GM23338 (cell line): ENCODE measurements at regions not wholly inside any gene's neighbourhood (a gene's known extent, or its start where the extent isn't known, plus 50 kb on each side); places are given as distances from the start of the nearest gene placed in this dataset.

Experiments
- ATAC-seq: fragments of 200-7000 bp; cut with Tn5 transposase; 3 replicates; pipeline ENCODE4 v1.9.1; 2020
- DNase-seq: peaks from one replicate; pipeline ENCODE4 v3.0.0-alpha.2; 2015; ENCODE audit warnings: low spot score
- H2AFZ ChIP-seq: fragments of 200-600 bp; sonication (generic); 2 replicates; pipeline ENCODE4 v1.8.0; 2016; ENCODE audit warnings: antibody characterized with exemption, mild to moderate bottlenecking, moderate library complexity
- H3F3A ChIP-seq: fragments of 200-600 bp; sonication (generic); replicated peaks from 2 replicates; pipeline ENCODE4 v1.8.0; 2017; ENCODE audit warnings: antibody characterized with exemption, mixed run types, low read depth
- H3K27ac ChIP-seq: fragments of 200-600 bp; sonication (generic); 2 replicates; pipeline ENCODE4 v1.6.1; 2016; ENCODE audit warnings: low read depth
- H3K27me3 ChIP-seq: fragments of 200-600 bp; sonication (generic); 2 replicates; pipeline ENCODE4 v1.8.0; 2016; ENCODE audit warnings: mild to moderate bottlenecking, mixed run types, moderate library complexity; ENCODE audit not compliant: insufficient read depth
- H3K36me3 ChIP-seq: fragments of 200-600 bp; sonication (generic); 2 replicates; pipeline ENCODE4 v1.8.0; 2016; ENCODE audit warnings: mild to moderate bottlenecking; ENCODE audit not compliant: insufficient read depth
- H3K4me1 ChIP-seq: fragments of 200-600 bp; sonication (generic); 2 replicates; pipeline ENCODE4 v1.8.0; 2016; ENCODE audit warnings: mild to moderate bottlenecking, moderate library complexity; ENCODE audit not compliant: insufficient read depth
- H3K4me2 ChIP-seq: fragments of 200-600 bp; sonication (generic); 2 replicates; pipeline ENCODE4 v1.7.1; 2017; ENCODE audit warnings: mixed run types
- H3K4me3 ChIP-seq: fragments of 200-600 bp; sonication (generic); 2 replicates; pipeline ENCODE4 v1.6.1; 2016; ENCODE audit warnings: mixed run types
- H3K79me2 ChIP-seq: fragments of 200-600 bp; sonication (generic); replicated peaks from 2 replicates; pipeline ENCODE4 v1.8.0; 2017; ENCODE audit warnings: mild to moderate bottlenecking; ENCODE audit not compliant: insufficient read depth
- H3K9me2 ChIP-seq: fragments of 200-600 bp; sonication (generic); 2 replicates; pipeline ENCODE4 v1.8.0; 2017; ENCODE audit not compliant: insufficient read depth
- H4K20me1 ChIP-seq: fragments of 200-600 bp; sonication (generic); replicated peaks from 2 replicates; pipeline ENCODE4 v1.8.0; 2017; ENCODE audit warnings: mild to moderate bottlenecking; ENCODE audit not compliant: insufficient read depth
- H3K27ac Mint-ChIP-seq: 2 replicates; pipeline ENCODE4 v1.8.0; 2020; ENCODE audit warnings: inconsistent platforms, mild to moderate bottlenecking, moderate library complexity, mixed read lengths
- H3K27me3 Mint-ChIP-seq: 3 replicates; pipeline ENCODE4 v1.8.0; 2022; ENCODE audit warnings: low read depth, mild to moderate bottlenecking, moderate library complexity, mixed read lengths, inconsistent platforms; ENCODE audit not compliant: insufficient read depth, poor library complexity
- H3K36me3 Mint-ChIP-seq: 3 replicates; pipeline ENCODE4 v1.8.0; 2021; ENCODE audit warnings: low read depth, mild to moderate bottlenecking, inconsistent platforms, moderate library complexity, mixed read lengths
- H3K4me1 Mint-ChIP-seq: 3 replicates; pipeline ENCODE4 v1.8.0; 2020; ENCODE audit warnings: mild to moderate bottlenecking, inconsistent platforms, mixed read lengths
- H3K4me3 Mint-ChIP-seq: 3 replicates; pipeline ENCODE4 v1.8.0; 2021; ENCODE audit warnings: moderate library complexity, mild to moderate bottlenecking, inconsistent platforms, mixed read lengths
- H3K9me3 Mint-ChIP-seq: 3 replicates; pipeline ENCODE4 v1.8.0; 2020; ENCODE audit warnings: moderate library complexity, mild to moderate bottlenecking, inconsistent platforms, mixed read lengths
- CREB1 ChIP-seq: fragments of 250-450 bp; sonication (Bioruptor Pico); IDR thresholded peaks from 2 replicates; pipeline ENCODE4 v1.5.0; 2020; ENCODE audit warnings: low read depth, mild to moderate bottlenecking, moderate library complexity
- EZH2 ChIP-seq: fragments of 200-600 bp; sonication (generic); IDR thresholded peaks from one replicate; pipeline ENCODE4 v1.8.0; 2017; ENCODE audit warnings: antibody characterized with exemption, mild to moderate bottlenecking, low read depth; ENCODE audit not compliant: unreplicated experiment
- JUNB ChIP-seq: IDR thresholded peaks from one replicate; pipeline ENCODE4 v1.6.1; 2016; ENCODE audit warnings: antibody characterized with exemption; ENCODE audit not compliant: unreplicated experiment
- NANOG ChIP-seq: IDR thresholded peaks from 2 replicates; pipeline ENCODE4 v1.6.1; 2016; ENCODE audit warnings: antibody characterized with exemption, borderline replicate concordance
- ZNF114 ChIP-seq: fragments of 250-450 bp; sonication (Bioruptor Pico); IDR thresholded peaks from 2 replicates; pipeline ENCODE4 v1.5.0; 2020; ENCODE audit warnings: mild to moderate bottlenecking, moderate library complexity
- ZNF331 ChIP-seq: fragments of 250-450 bp; sonication (Bioruptor Pico); IDR thresholded peaks from 2 replicates; pipeline ENCODE4 v1.5.0; 2020; ENCODE audit warnings: low read depth, mild to moderate bottlenecking, moderate library complexity
- TF ChIP-seq, protein P1 (sequence below): IDR thresholded peaks from one replicate; pipeline ENCODE4 v1.6.1; 2018; ENCODE audit warnings: antibody characterized with exemption; ENCODE audit not compliant: unreplicated experiment
- TF ChIP-seq, protein P2 (sequence below), 2 experiments: fragments of 200-600 bp in 1 of 2; sonication (generic) in 1 of 2; conservative IDR thresholded peaks; 2 replicates each; pipeline versions ENCODE4 v1.5.1 to v1.6.1; 2016 to 2017; ENCODE audit warnings: antibody characterized with exemption in 2 of 2, low read depth in 2 of 2, mild to moderate bottlenecking in 2 of 2, moderate library complexity in 1 of 2
- TF ChIP-seq, protein P3 (sequence below): IDR thresholded peaks from 2 replicates; pipeline ENCODE4 v1.6.1; 2016; ENCODE audit warnings: antibody characterized with exemption

DNA sequence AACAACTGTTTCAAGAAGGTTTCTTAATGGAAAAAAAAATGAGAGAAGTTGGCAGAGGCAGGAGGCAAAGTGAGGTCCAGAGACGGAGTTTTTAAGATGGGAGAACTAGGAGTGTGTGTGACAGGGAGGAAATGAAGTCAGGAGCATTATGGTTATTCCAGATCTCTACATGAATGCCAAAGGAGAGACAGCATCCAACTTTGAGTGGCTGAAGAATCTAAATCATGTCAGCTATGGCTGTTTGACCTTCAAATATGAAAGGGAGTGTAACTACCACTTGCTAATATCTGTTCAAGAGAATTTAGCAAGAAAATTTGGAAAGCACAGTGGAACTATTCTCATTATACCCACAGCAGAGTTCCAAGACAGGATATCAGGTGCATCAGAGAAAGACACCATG, 81.2 kb upstream of the CCBE1 start (continued):
- TF ChIP-seq, protein P1, sequence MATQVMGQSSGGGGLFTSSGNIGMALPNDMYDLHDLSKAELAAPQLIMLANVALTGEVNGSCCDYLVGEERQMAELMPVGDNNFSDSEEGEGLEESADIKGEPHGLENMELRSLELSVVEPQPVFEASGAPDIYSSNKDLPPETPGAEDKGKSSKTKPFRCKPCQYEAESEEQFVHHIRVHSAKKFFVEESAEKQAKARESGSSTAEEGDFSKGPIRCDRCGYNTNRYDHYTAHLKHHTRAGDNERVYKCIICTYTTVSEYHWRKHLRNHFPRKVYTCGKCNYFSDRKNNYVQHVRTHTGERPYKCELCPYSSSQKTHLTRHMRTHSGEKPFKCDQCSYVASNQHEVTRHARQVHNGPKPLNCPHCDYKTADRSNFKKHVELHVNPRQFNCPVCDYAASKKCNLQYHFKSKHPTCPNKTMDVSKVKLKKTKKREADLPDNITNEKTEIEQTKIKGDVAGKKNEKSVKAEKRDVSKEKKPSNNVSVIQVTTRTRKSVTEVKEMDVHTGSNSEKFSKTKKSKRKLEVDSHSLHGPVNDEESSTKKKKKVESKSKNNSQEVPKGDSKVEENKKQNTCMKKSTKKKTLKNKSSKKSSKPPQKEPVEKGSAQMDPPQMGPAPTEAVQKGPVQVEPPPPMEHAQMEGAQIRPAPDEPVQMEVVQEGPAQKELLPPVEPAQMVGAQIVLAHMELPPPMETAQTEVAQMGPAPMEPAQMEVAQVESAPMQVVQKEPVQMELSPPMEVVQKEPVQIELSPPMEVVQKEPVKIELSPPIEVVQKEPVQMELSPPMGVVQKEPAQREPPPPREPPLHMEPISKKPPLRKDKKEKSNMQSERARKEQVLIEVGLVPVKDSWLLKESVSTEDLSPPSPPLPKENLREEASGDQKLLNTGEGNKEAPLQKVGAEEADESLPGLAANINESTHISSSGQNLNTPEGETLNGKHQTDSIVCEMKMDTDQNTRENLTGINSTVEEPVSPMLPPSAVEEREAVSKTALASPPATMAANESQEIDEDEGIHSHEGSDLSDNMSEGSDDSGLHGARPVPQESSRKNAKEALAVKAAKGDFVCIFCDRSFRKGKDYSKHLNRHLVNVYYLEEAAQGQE: no peak
- TF ChIP-seq, protein P2, sequence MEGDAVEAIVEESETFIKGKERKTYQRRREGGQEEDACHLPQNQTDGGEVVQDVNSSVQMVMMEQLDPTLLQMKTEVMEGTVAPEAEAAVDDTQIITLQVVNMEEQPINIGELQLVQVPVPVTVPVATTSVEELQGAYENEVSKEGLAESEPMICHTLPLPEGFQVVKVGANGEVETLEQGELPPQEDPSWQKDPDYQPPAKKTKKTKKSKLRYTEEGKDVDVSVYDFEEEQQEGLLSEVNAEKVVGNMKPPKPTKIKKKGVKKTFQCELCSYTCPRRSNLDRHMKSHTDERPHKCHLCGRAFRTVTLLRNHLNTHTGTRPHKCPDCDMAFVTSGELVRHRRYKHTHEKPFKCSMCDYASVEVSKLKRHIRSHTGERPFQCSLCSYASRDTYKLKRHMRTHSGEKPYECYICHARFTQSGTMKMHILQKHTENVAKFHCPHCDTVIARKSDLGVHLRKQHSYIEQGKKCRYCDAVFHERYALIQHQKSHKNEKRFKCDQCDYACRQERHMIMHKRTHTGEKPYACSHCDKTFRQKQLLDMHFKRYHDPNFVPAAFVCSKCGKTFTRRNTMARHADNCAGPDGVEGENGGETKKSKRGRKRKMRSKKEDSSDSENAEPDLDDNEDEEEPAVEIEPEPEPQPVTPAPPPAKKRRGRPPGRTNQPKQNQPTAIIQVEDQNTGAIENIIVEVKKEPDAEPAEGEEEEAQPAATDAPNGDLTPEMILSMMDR (conservative IDR thresholded peaks at IDR 0.05; ENCODE audit: low read depth in 2 of 2): no peak
- TF ChIP-seq, protein P3, sequence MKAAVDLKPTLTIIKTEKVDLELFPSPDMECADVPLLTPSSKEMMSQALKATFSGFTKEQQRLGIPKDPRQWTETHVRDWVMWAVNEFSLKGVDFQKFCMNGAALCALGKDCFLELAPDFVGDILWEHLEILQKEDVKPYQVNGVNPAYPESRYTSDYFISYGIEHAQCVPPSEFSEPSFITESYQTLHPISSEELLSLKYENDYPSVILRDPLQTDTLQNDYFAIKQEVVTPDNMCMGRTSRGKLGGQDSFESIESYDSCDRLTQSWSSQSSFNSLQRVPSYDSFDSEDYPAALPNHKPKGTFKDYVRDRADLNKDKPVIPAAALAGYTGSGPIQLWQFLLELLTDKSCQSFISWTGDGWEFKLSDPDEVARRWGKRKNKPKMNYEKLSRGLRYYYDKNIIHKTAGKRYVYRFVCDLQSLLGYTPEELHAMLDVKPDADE: no peak
- TF ChIP-seq ZNF331 (CRISPR knock-in tag) (no peak), JUNB (no peak), CREB1 (no peak), ZNF114 (CRISPR knock-in tag) (no peak), NANOG (no peak)

DNA sequence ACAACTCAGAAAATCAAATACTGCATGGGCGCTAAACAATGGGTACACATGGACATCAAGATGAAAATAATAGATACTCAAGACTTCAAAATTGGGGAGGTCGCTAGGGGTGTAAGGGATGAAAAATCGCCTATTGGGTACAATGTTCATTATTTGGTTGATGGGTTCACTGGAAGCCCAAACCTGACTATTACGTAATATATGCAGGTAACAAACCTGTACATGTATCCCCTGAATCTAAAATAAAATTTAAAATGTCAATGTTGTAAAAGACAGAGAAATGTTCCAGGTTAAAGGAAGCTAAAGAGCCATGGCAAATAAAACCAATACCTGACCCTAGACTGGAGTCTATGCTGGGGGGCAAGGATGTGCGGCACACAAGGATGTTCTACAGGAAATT, 80.4 kb upstream of the CCBE1 start:
- Histone ChIP-seq H3K27ac (no peak overlapping the region), H3K4me2 (no peak overlapping the region), H3K4me1 (no peaks in the 10 kb centered on the region), H3K4me3 (no peak overlapping the region), H3K36me3 (no peaks in the 10 kb centered on the region), H4K20me1 (no peaks in the 10 kb centered on the region), H2AFZ (no peak overlapping the region), H3K9me2 (no peaks in the 10 kb centered on the region), H3K79me2 (no peaks in the 10 kb centered on the region), H3F3A (no peaks in the 10 kb centered on the region), H3K27me3 (no peaks in the 10 kb centered on the region)
- ATAC-seq: no peak
- Mint-ChIP-seq H3K4me1 (no peaks in the 10 kb centered on the region), H3K36me3 (no peaks in the 10 kb centered on the region; the same call in 2 of the 3 replicates), H3K27ac (no peak overlapping the region), H3K4me3 (no peak overlapping the region), H3K27me3 (peaks cover 2% of the 10 kb centered on the region), H3K9me3 (peaks cover 4% of the 10 kb centered on the region; the same call in 1 of the 3 replicates)
- TF ChIP-seq, protein P3: no peak
- TF ChIP-seq EZH2: no peak
- DNase-seq: no peak
